ENCODE measurements at regions not wholly inside any gene's neighbourhood (a gene's known extent, or its start where the extent isn't known, plus 50 kb on each side); places are given as distances from the start of the nearest gene placed in this dataset.
"Not testable (repeated sequence)": the region's sequence is repeated elsewhere in the genome, so short reads cannot be mapped to it uniquely, and the experiment has no call there.

DNA sequence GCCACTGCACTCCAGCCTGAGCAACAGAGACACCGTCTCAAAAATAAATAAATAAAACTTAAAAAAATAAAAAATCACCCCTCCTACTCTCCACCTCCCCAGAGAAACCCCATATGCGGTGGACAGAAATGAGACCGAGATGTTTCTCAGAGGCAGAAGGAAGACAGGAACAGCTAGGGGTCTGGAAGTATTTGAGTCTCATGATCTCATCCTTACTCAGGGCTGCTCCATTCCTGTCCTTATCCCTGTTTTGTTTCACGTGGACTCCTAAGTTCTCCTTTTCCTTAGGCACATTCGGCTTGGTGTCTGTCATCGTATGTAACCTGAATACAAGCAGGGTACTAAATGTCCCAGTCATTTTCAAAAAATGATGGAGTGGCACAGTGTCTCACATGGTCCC is 76.1 kb downstream of the C9orf50 start:
- TF ChIP-seq EP300 (IDR thresholded peaks at IDR 0.05), result no peak
- TF ChIP-seq, protein P1, sequence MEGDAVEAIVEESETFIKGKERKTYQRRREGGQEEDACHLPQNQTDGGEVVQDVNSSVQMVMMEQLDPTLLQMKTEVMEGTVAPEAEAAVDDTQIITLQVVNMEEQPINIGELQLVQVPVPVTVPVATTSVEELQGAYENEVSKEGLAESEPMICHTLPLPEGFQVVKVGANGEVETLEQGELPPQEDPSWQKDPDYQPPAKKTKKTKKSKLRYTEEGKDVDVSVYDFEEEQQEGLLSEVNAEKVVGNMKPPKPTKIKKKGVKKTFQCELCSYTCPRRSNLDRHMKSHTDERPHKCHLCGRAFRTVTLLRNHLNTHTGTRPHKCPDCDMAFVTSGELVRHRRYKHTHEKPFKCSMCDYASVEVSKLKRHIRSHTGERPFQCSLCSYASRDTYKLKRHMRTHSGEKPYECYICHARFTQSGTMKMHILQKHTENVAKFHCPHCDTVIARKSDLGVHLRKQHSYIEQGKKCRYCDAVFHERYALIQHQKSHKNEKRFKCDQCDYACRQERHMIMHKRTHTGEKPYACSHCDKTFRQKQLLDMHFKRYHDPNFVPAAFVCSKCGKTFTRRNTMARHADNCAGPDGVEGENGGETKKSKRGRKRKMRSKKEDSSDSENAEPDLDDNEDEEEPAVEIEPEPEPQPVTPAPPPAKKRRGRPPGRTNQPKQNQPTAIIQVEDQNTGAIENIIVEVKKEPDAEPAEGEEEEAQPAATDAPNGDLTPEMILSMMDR (IDR thresholded peaks at IDR 0.05), result no peak
- no peak for TF ChIP-seq POLR2A (IDR thresholded peaks at IDR 0.05)
- DNase-seq (no peak), ATAC-seq (ENCODE audit: low FRiP score in 2 of 2) (no peak)
- no peaks in the 10 kb centered on the region for H3K36me3 ChIP-seq
- H3K9me3 ChIP-seq, result no peaks in the 10 kb centered on the region
- H3K4me1 ChIP-seq, result peaks cover 6 to 15% (median 10%) of the 10 kb centered on the region in 4 donors
- WGBS, 2 donors, result 78 to 80% methylated on average over 6 of the region's 6 CpGs
- H3K4me3 ChIP-seq, result no peak overlapping the region
- H3K27me3 ChIP-seq, result no peaks in the 10 kb centered on the region
- no peak overlapping the region for H3K27ac ChIP-seq

DNA sequence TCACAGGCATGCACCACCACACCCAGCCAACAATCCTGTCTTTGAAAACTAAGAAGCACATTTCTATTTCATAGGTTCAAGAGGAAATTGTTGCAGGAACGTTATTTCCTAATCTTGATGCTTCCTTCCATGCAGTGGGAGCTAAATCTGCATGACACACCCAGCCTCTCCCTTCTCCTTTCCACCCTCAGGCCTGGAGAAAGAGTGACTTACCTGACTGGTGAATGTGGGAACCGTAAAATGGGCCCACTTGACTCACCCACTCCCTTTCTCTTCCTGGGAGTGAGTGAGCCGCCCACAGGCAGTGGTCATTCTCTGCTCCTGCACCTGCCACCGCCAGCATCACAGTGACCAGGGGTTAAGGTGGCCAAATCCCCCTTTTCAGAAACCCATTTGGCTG is 78.2 kb downstream of the C9orf50 start:
- Histone ChIP-seq H3K9me3 (no peaks in the 10 kb centered on the region), H3K4me1 (no peaks in the 10 kb centered on the region), H3K27me3 (no peaks in the 10 kb centered on the region), H3K36me3 (no peaks in the 10 kb centered on the region), H3K27ac (no peak overlapping the region), H3K4me3 (no peak overlapping the region)
- no peak for DNase-seq
- 64% methylated on average over 4 of the region's 4 CpGs for WGBS, 2 donors
- TF ChIP-seq POLR2AphosphoS5 (IDR thresholded peaks at IDR 0.05) (no peak), EP300 (IDR thresholded peaks at IDR 0.05) (no peak)
- TF ChIP-seq, protein P1 (IDR thresholded peaks at IDR 0.05), result no peak
- ATAC-seq (ENCODE audit: low FRiP score in 2 of 2), result no peak

GRCh38 chr9:129541270-129541669 is 79.6 kb downstream of the C9orf50 start:
- no peak overlapping the region for H3K4me3 ChIP-seq
- H3K36me3 ChIP-seq, result no peaks in the 10 kb centered on the region
- WGBS, 2 donors, result 89 to 92% methylated on average over 2 of the region's 2 CpGs
- TF ChIP-seq, protein P1 (IDR thresholded peaks at IDR 0.05), result no peak
- TF ChIP-seq POLR2AphosphoS5 (IDR thresholded peaks at IDR 0.05) (no peak), EP300 (IDR thresholded peaks at IDR 0.05) (no peak), POLR2A (IDR thresholded peaks at IDR 0.05) (no peak)
- no peaks in the 10 kb centered on the region for H3K4me1 ChIP-seq
- DNase-seq, result no peak
- no peaks in the 10 kb centered on the region for H3K9me3 ChIP-seq
- ATAC-seq (ENCODE audit: low FRiP score in 2 of 2), result no peak
- H3K27ac ChIP-seq, result no peak overlapping the region
- no peaks in the 10 kb centered on the region for H3K27me3 ChIP-seq

DNA sequence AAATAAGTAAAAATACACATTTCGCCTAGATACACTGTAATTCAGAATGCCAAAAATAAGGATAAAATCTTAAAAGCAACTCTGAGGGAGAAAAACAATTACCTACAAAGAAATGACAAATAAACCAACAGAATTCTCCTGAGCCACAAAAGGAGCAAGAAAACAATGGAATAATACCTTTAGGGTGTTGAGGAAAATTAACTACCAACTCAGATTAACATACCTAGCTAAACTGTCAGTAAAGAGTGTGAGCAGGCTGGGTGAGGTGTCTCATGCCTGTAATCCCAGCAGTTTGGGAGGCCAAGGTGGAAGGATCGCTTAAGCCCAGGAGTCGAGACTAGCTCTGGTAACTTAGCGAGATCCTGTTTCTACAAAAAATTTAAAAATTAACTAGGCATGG is 81.5 kb downstream of the C9orf50 start:
- H3K9me3 ChIP-seq, result no peaks in the 10 kb centered on the region
- ATAC-seq (ENCODE audit: low FRiP score in 2 of 2), result no peak
- 96 to 97% methylated on average over 4 of the region's 4 CpGs for WGBS, 2 donors
- TF ChIP-seq POLR2AphosphoS5 (IDR thresholded peaks at IDR 0.05), result no peak
- no peak for TF ChIP-seq EP300 (IDR thresholded peaks at IDR 0.05)
- TF ChIP-seq, protein P1 (IDR thresholded peaks at IDR 0.05), result no peak
- no peak for TF ChIP-seq POLR2A (IDR thresholded peaks at IDR 0.05)
- no peak overlapping the region for H3K27ac ChIP-seq
- no peak overlapping the region for H3K4me3 ChIP-seq
- H3K27me3 ChIP-seq, result no peaks in the 10 kb centered on the region
- H3K36me3 ChIP-seq, result no peaks in the 10 kb centered on the region
- no peak for DNase-seq
- H3K4me1 ChIP-seq, result no peaks in the 10 kb centered on the region

GRCh38 chr9:129531860-129532402 is 89.0 kb downstream of the C9orf50 start:
- not testable (repeated sequence) for DNase-seq; H3K27ac ChIP-seq; H3K4me3 ChIP-seq; ATAC-seq (ENCODE audit: low FRiP score in 2 of 2); H3K27me3 ChIP-seq; H3K4me1 ChIP-seq; H3K36me3 ChIP-seq; H3K9me3 ChIP-seq
- 85 to 87% methylated on average over 5 of the region's 5 CpGs for WGBS, 2 donors

- H3K36me3 ChIP-seq, result not testable (repeated sequence)
These were observed 92.9 kb downstream of the C9orf50 start for GRCh38 chr9:129527955-129528354.

More at GRCh38 chr9:129527955-129528354, 92.9 kb downstream of the C9orf50 start:
- ATAC-seq (ENCODE audit: low FRiP score in 2 of 2); H3K4me3 ChIP-seq; H3K27ac ChIP-seq; H3K27me3 ChIP-seq; H3K4me1 ChIP-seq; DNase-seq; H3K9me3 ChIP-seq: not testable (repeated sequence)
- WGBS, 2 donors, result 91 to 100% methylated on average over 1 of the region's 1 CpG
